ENCODE measurements at regions not wholly inside any gene's neighbourhood (a gene's known extent, or its start where the extent isn't known, plus 50 kb on each side); places are given as distances from the start of the nearest gene placed in this dataset.

- H3K4me3 ChIP-seq (ENCODE audit: low read length) = no peak overlapping the region
- peaks cover 0 to 2% of the 10 kb centered on the region in 2 donors for H3K9me3 Mint-ChIP-seq
- ATAC-seq = no peak
- H3K27ac Mint-ChIP-seq = no peak overlapping the region
- H3K27me3 Mint-ChIP-seq (ENCODE audit: low read depth in 2 of 2) = peaks cover 3 to 8% of the 10 kb centered on the region in 2 donors
- no peaks in the 10 kb centered on the region for H3K4me1 Mint-ChIP-seq
- DNase-seq = no peak
- no peak overlapping the region for H3K27ac ChIP-seq (ENCODE audit: low read length)
- intact Hi-C loops (cut with micrococcal nuclease) = no loop called here
- no peaks in the 10 kb centered on the region for H3K36me3 Mint-ChIP-seq
- H3K36me3 ChIP-seq (ENCODE audit: control insufficient read depth, insufficient read depth, low read length) = no peaks in the 10 kb centered on the region
- TF ChIP-seq, protein P1, sequence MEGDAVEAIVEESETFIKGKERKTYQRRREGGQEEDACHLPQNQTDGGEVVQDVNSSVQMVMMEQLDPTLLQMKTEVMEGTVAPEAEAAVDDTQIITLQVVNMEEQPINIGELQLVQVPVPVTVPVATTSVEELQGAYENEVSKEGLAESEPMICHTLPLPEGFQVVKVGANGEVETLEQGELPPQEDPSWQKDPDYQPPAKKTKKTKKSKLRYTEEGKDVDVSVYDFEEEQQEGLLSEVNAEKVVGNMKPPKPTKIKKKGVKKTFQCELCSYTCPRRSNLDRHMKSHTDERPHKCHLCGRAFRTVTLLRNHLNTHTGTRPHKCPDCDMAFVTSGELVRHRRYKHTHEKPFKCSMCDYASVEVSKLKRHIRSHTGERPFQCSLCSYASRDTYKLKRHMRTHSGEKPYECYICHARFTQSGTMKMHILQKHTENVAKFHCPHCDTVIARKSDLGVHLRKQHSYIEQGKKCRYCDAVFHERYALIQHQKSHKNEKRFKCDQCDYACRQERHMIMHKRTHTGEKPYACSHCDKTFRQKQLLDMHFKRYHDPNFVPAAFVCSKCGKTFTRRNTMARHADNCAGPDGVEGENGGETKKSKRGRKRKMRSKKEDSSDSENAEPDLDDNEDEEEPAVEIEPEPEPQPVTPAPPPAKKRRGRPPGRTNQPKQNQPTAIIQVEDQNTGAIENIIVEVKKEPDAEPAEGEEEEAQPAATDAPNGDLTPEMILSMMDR (IDR thresholded peaks at IDR 0.05) = no peak
- 79% methylated on average over 2 of the region's 2 CpGs for WGBS (ENCODE audit: insufficient coverage)
- H3K4me3 Mint-ChIP-seq = no peak overlapping the region
- no peaks in the 10 kb centered on the region for H3K27me3 ChIP-seq (ENCODE audit: control insufficient read depth, insufficient read depth, low read length)
- H3K4me1 ChIP-seq (ENCODE audit: control insufficient read depth, insufficient read depth, low read length) = no peaks in the 10 kb centered on the region
- no peaks in the 10 kb centered on the region for H3K9me3 ChIP-seq (ENCODE audit: control insufficient read depth, insufficient read depth, low read length)
Measured at GRCh38 chr1:60622486-60622885, 459.9 kb upstream of the NFIA start.

DNA sequence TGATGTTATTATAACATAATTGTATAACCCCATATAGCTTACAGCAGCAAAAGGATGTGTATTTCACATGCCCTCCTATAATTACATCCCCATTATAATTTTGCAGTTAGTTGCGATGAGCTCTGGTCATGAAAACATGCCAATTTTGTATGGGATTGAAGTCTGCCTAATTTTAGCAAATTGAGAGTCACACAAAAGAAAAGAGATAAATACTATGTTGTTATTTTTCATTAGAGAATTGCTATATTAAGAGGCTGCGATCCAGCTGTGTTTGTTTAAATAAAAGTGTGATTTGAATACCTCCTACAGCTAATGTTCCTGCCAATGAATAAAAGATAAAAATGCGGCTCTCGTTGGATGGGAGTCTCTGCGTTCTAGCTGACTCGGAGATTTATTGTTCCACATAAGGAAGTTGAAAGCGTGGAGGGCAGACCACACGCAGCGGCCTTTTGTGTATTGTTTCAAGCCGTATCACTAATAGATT is 461.0 kb upstream of the NFIA start:
- H3K4me3 Mint-ChIP-seq = no peak overlapping the region
- 6% methylated on average over 8 of the region's 10 CpGs for WGBS (ENCODE audit: insufficient coverage)
- Histone ChIP-seq H3K4me1 (ENCODE audit: control insufficient read depth, insufficient read depth, low read length) (no peaks in the 10 kb centered on the region), H3K4me3 (ENCODE audit: low read length) (no peak overlapping the region), H3K27me3 (ENCODE audit: control insufficient read depth, insufficient read depth, low read length) (no peaks in the 10 kb centered on the region), H3K36me3 (ENCODE audit: control insufficient read depth, insufficient read depth, low read length) (no peaks in the 10 kb centered on the region), H3K27ac (ENCODE audit: low read length) (no peak overlapping the region), H3K9me3 (ENCODE audit: control insufficient read depth, insufficient read depth, low read length) (no peaks in the 10 kb centered on the region)
- TF ChIP-seq, protein P1 (IDR thresholded peaks at IDR 0.05) = no peak
- no peaks in the 10 kb centered on the region for H3K4me1 Mint-ChIP-seq
- peaks cover 2 to 4% of the 10 kb centered on the region in 2 donors for H3K9me3 Mint-ChIP-seq
- ATAC-seq = no peak
- H3K27ac Mint-ChIP-seq = no peak overlapping the region
- intact Hi-C loops (cut with micrococcal nuclease) = no loop called here
- no peak for DNase-seq
- H3K27me3 Mint-ChIP-seq (ENCODE audit: low read depth in 2 of 2) = peaks cover 3 to 8% of the 10 kb centered on the region in 2 donors
- H3K36me3 Mint-ChIP-seq = no peaks in the 10 kb centered on the region

DNA sequence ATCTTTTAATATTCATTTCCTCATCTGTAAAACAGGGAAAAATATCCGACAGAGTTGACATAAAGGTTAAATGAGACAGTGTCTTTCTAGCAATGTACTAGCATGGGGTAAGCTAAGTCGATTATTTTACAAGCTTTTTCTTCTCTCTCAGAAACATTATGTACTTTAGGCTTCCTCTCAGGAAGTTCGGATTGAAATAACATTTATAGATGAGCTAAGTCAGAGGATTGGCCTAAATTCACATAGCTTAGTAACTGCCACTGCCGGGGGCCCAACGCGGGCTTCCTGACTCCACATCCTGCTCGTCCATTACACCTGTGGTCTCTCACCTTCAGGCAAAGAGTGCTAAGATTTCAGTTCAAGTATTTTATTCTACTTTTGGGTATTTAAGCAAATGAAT is 462.3 kb upstream of the NFIA start:
- Histone ChIP-seq H3K4me1 (ENCODE audit: control insufficient read depth, insufficient read depth, low read length) (no peaks in the 10 kb centered on the region), H3K36me3 (ENCODE audit: control insufficient read depth, insufficient read depth, low read length) (no peaks in the 10 kb centered on the region), H3K27me3 (ENCODE audit: control insufficient read depth, insufficient read depth, low read length) (no peaks in the 10 kb centered on the region), H3K27ac (ENCODE audit: low read length) (no peak overlapping the region), H3K4me3 (ENCODE audit: low read length) (no peak overlapping the region), H3K9me3 (ENCODE audit: control insufficient read depth, insufficient read depth, low read length) (no peaks in the 10 kb centered on the region)
- Mint-ChIP-seq H3K27me3 (ENCODE audit: low read depth in 2 of 2) (peaks cover 3 to 8% of the 10 kb centered on the region in 2 donors), H3K4me3 (no peak overlapping the region), H3K4me1 (no peaks in the 10 kb centered on the region), H3K36me3 (no peaks in the 10 kb centered on the region), H3K9me3 (peaks cover 2 to 4% of the 10 kb centered on the region in 2 donors), H3K27ac (no peak overlapping the region)
- 4% methylated on average over 5 of the region's 7 CpGs for WGBS (ENCODE audit: insufficient coverage)
- DNase-seq (no peak), ATAC-seq (no peak)
- intact Hi-C loops (cut with micrococcal nuclease) = no loop called here
- TF ChIP-seq, protein P1 (IDR thresholded peaks at IDR 0.05) = no peak

- Mint-ChIP-seq H3K27ac (no peak overlapping the region), H3K36me3 (no peaks in the 10 kb centered on the region), H3K27me3 (ENCODE audit: low read depth in 2 of 2) (peaks cover 3 to 8% of the 10 kb centered on the region in 2 donors), H3K4me1 (no peaks in the 10 kb centered on the region), H3K9me3 (peaks cover 3 to 4% of the 10 kb centered on the region in 2 donors), H3K4me3 (no peak overlapping the region)
- no peaks in the 10 kb centered on the region for H3K4me1 ChIP-seq (ENCODE audit: control insufficient read depth, insufficient read depth, low read length)
- H3K9me3 ChIP-seq (ENCODE audit: control insufficient read depth, insufficient read depth, low read length) = no peaks in the 10 kb centered on the region
- no peaks in the 10 kb centered on the region for H3K36me3 ChIP-seq (ENCODE audit: control insufficient read depth, insufficient read depth, low read length)
- WGBS (ENCODE audit: insufficient coverage) = no CpG with 5 or more reads among the region's 3 CpGs
- intact Hi-C loops (cut with micrococcal nuclease) = no loop called here
- no peak overlapping the region for H3K27ac ChIP-seq (ENCODE audit: low read length)
- no peak for DNase-seq
- H3K27me3 ChIP-seq (ENCODE audit: control insufficient read depth, insufficient read depth, low read length) = no peaks in the 10 kb centered on the region
- TF ChIP-seq, protein P1 (IDR thresholded peaks at IDR 0.05) = no peak
- H3K4me3 ChIP-seq (ENCODE audit: low read length) = no peak overlapping the region
- no peak for ATAC-seq
Measured at GRCh38 chr1:60619581-60619980, 462.8 kb upstream of the NFIA start.
